ENCODE measurements at regions not wholly inside any gene's neighbourhood (a gene's known extent, or its start where the extent isn't known, plus 50 kb on each side); places are given as distances from the start of the nearest gene placed in this dataset.

- in situ Hi-C loops (cut with MboI; ENCODE audit: low sequenced_read_pairs), result no loop called here
These were observed 622.5 kb downstream of the PTPRC start for GRCh38 chr1:199261328-199261727.

- in situ Hi-C loops (cut with MboI; ENCODE audit: low sequenced_read_pairs), result no loop called here
These were observed 625.4 kb downstream of the PTPRC start for GRCh38 chr1:199264283-199264682.

- in situ Hi-C loops (cut with MboI; ENCODE audit: low sequenced_read_pairs), result no loop called here
These were observed 626.1 kb downstream of the PTPRC start for GRCh38 chr1:199264911-199265310.

GRCh38 chr1:199265319-199265718 is 626.5 kb downstream of the PTPRC start:
- in situ Hi-C loops (cut with MboI; ENCODE audit: low sequenced_read_pairs), result no loop called here

GRCh38 chr1:199269241-199269640 is 630.4 kb downstream of the PTPRC start:
- in situ Hi-C loops (cut with MboI; ENCODE audit: low sequenced_read_pairs), result no loop called here

DNA sequence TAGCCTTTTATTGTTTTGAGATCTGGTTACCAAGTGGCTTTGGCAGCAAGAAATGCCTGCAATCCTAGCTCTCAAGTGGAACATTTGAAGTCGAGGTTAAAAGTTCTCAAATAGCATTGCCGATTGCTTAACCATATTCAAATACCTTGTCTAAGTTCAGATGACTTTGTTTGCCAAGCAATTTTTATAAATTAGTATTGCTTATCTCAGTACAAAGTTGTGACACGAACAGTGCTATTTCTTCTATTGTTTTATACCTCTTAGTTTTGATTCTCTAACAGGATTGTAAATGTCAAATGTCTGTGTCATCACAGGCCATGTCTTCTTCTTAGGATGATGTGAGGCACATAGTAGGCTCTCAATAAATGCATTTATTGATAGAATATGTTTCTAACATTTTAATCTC is 633.3 kb downstream of the PTPRC start:
- in situ Hi-C loops (cut with MboI; ENCODE audit: low sequenced_read_pairs), result no loop called here

DNA sequence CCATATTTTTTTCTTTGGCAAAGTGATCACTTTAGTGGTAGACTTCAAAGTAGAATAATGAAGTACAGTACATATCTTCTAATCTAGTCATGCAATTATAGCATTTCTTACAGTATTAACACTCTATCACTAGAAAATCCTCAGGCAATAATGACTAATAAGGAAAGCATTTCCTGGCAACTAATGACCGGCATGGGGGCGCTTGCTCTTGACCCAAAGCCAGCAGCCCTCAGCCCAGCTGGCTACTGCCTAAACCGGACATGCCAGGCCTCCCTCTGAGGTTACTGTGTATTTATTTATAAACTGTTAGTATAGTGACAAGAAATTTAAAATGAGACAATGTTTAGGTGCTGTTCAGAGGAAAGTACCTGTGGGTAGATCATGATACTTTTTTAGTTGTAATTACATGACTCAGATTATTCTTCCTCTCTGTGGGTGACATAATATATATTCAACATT is 633.8 kb downstream of the PTPRC start:
- in situ Hi-C loops (cut with MboI; ENCODE audit: low sequenced_read_pairs), result no loop called here

DNA sequence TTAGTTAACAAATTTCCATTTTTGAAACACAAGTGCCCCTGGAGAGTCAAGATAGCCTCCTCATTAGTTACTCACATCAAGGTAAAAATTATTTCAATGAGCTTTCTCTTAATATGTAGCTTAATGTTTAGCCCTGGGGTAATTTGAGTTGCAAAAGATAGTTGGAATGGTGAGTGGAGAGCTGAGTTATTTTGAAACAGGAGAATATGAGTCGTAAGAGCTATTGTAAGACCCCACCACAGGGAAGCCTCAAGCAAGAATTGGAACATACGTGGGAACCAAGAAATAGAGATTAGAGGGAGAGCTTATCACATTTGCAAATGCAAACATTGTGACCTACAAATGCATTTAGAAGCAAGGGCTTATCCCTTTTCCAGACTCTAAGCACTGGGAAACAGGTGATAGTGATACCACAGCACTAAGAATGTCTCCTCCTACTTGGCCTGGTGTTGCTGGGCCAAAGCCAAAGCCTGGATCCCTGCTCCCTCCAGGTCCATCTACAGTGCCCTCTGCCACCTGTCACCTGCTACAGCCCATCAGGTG is 635.1 kb downstream of the PTPRC start:
- in situ Hi-C loops (cut with MboI; ENCODE audit: low sequenced_read_pairs), result no loop called here

DNA sequence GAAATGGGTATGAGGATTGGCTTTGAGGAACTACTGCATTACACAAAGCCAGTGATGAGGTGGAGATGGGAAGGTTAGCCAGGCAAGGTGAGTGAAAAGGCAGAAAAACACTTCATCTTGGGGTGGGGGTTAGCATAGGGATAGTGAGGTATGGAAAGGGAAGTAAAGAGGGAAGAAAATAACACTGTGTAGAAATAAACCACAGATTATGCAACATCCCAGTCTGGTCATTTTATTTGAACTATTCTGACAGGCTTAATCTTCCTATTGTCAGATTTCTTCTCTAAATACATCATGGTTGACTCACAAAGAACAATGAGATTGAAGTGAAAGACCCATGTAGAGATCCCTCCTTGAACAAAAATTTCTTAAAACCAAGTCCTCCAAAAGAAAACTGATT is 640.2 kb downstream of the PTPRC start:
- in situ Hi-C loops (cut with MboI; ENCODE audit: low sequenced_read_pairs), result no loop called here

- in situ Hi-C loops (cut with MboI; ENCODE audit: low sequenced_read_pairs), result no loop called here
These were observed 641.2 kb downstream of the PTPRC start for GRCh38 chr1:199279872-199280645.

DNA sequence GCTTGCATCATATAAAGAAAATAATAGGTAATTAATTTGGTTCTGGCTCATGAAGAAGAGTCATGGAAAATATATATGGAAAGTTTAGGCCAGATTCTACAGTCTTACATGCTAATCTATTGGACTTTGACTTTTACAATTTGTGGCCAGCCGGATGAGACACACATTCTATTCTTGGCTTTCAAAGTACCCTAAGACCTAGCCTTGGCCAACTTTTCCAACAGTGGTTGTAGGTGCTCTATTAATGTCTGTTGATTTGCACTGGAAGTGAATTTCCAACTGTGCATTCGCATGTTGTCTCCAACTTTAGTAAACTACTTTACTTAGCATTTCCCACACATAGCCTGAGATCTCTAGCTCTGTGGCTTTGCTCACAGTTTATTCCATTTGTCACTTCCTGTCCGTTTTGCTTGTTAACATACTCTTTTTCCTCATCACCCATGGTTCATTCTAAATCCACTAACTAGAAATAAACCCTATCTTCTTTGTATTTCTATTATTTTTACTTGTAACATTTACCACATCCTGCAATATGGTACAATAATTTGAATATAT is 644.0 kb downstream of the PTPRC start:
- in situ Hi-C loops (cut with MboI; ENCODE audit: low sequenced_read_pairs), result no loop called here

- in situ Hi-C loops (cut with MboI; ENCODE audit: low sequenced_read_pairs), result no loop called here
These were observed 645.0 kb downstream of the PTPRC start for GRCh38 chr1:199283794-199284193.

DNA sequence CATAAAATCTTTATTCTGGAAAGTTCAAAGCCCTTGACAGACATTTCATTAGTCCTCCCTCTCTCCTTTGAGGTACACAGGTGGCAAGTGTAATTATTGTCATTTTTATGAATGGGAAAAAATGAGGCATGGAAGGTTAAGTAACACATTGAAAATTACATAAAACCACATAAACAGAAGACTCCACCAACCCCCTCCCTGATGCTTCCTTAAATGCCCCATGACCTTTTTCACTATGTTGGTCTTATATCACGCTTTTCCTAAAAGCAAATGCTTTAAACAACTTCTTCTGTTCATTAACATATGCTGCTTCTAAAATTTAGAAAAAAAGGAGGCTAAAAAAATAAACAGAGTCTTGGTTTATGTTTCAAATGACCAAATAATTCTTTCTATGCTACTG is 648.4 kb downstream of the PTPRC start:
- in situ Hi-C loops (cut with MboI; ENCODE audit: low sequenced_read_pairs), result no loop called here

GRCh38 chr1:199287647-199288046 is 648.8 kb downstream of the PTPRC start:
- in situ Hi-C loops (cut with MboI; ENCODE audit: low sequenced_read_pairs), result no loop called here

DNA sequence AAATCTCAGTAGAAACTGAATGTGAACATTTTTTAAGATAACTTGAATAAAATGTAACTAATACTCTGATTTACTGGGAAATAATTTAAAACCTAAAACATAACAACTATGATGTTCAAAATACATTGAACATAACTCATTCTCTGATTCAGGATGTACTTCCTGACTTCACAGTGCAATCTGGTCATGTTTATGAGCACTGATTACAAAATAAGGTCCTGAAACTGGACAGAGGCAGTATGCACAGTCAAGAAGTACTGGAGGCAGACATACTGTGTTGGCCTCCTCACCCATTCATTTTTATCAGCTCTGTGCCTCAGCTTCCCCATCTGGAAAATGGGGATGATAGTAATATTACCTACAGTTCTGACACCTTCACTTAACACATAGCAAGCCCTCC is 651.3 kb downstream of the PTPRC start:
- in situ Hi-C loops (cut with MboI; ENCODE audit: low sequenced_read_pairs), result no loop called here

- in situ Hi-C loops (cut with MboI; ENCODE audit: low sequenced_read_pairs), result no loop called here
These were observed 652.3 kb downstream of the PTPRC start for GRCh38 chr1:199291022-199291740.

- in situ Hi-C loops (cut with MboI; ENCODE audit: low sequenced_read_pairs), result no loop called here
These were observed 654.1 kb downstream of the PTPRC start for GRCh38 chr1:199292896-199293295.

- in situ Hi-C loops (cut with MboI; ENCODE audit: low sequenced_read_pairs), result no loop called here
These were observed 656.3 kb downstream of the PTPRC start for GRCh38 chr1:199295107-199295506.

DNA sequence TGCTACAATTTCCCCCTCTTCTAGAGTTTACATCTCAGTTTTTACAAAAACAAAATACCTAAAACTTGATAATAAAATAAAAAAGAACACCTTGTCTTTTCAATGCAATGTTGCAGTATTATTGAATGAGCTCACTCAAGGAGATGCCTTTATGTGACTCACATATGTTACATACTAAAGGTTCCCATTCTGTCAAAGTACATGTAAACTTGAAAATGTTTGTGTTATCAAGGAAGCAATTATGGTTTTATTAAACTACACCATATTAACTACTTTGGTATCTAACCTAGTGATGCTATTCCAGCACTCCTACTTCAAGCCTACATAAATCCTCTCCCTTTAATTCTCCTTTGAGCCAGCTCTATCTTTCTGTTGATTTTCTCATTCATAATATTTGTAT is 658.3 kb downstream of the PTPRC start:
- in situ Hi-C loops (cut with MboI; ENCODE audit: low sequenced_read_pairs), result no loop called here

GRCh38 chr1:199297887-199298286 is 659.0 kb downstream of the PTPRC start:
- in situ Hi-C loops (cut with MboI; ENCODE audit: low sequenced_read_pairs), result no loop called here

DNA sequence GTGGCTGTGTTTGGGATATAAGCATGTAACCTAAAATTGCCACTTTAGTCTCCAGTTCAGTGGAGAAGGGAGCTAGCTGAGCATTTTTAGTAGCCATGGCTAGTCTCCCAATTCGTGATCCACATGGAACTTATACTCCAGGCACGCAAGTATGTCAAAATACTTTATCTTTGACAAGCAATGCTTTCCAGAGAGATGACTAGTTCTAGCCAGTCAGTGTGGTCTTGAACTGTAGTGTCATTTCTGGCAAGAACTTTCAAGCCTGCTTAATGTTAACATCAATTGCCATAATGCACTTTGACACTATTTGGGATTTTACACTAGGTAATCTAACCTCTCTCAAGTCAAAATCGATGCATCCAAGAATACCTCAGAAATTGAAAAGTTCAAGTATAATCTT is 660.0 kb downstream of the PTPRC start:
- in situ Hi-C loops (cut with MboI; ENCODE audit: low sequenced_read_pairs), result no loop called here

Data from HL-60/S4 treated with retinoic acid at 250 ng/mL for 4 days and 3 days (cell line).